HEK293 (cell line): ENCODE measurements at regions not wholly inside any gene's neighbourhood (a gene's known extent, or its start where the extent isn't known, plus 50 kb on each side); places are given as distances from the start of the nearest gene placed in this dataset.

Experiments used
- CTCF ChIA-PET: fragments of 350-600 bp; formaldehyde crosslinking; extraction: SDS; loops from one replicate; lab custom pipeline; 2021; ENCODE audit warnings: antibody characterized with exemption; lab: Yijun Ruan, JAX
- POLR2A ChIA-PET: fragments of 300-600 bp; formaldehyde crosslinking; extraction: SDS; loops from one replicate; lab custom pipeline; 2020; ENCODE audit warnings: antibody characterized with exemption, inconsistent platforms; lab: Yijun Ruan, JAX
- H3K27ac ChIP-seq: fragments of 200-500 bp; sonication (Bioruptor generic); 2 replicates; pipeline ENCODE4 v1.5.1; 2014; ENCODE audit warnings: low read depth, low read length, control low read depth, inconsistent platforms; ENCODE audit errors: extremely low read depth
- H3K36me3 ChIP-seq, 2 experiments: fragments of 200-500 bp in 1 of 2; sonication (Bioruptor generic) in 1 of 2; 1 replicate in 1 of 2; 2 replicates in 1 of 2; pipeline ENCODE4 v1.5.1; 2014 to 2017; ENCODE audit warnings: inconsistent platforms in 2 of 2, low read length in 2 of 2; ENCODE audit not compliant: control insufficient read depth in 2 of 2, insufficient read depth in 1 of 2
- H3K4me1 ChIP-seq: fragments of 200-500 bp; sonication (Bioruptor generic); 2 replicates; pipeline ENCODE4 v1.5.1; 2014; ENCODE audit warnings: mild to moderate bottlenecking, low read length, inconsistent platforms; ENCODE audit not compliant: control insufficient read depth, insufficient read depth
- H3K4me3 ChIP-seq: 2 replicates; pipeline ENCODE4 v1.5.1; 2011; ENCODE audit warnings: low read depth, mild to moderate bottlenecking, control low read depth, low read length, moderate library complexity
- H3K9me3 ChIP-seq: fragments of 200-500 bp; sonication (Bioruptor generic); 2 replicates; pipeline ENCODE4 v1.5.1; 2014; ENCODE audit warnings: low read depth, low read length, inconsistent platforms; ENCODE audit not compliant: control insufficient read depth, insufficient read depth
- HOXD13 ChIP-seq: sonication (generic); formaldehyde crosslinking; IDR thresholded peaks from 2 replicates; pipeline ENCODE4 v1.8.0; 2022; ENCODE audit warnings: missing genetic modification reagents, borderline replicate concordance
- KLF1 ChIP-seq: fragments of 450-650 bp; formaldehyde crosslinking; IDR thresholded peaks from 2 replicates; pipeline ENCODE4 v1.5.1; 2016; ENCODE audit warnings: missing biosample characterization, missing genetic modification characterization
- PRDM2 ChIP-seq: fragments of 450-650 bp; formaldehyde crosslinking; IDR thresholded peaks from 2 replicates; pipeline ENCODE4 v1.5.1; 2016; ENCODE audit warnings: missing biosample characterization, missing genetic modification characterization, borderline replicate concordance
- SALL2 ChIP-seq: fragments of 450-650 bp; formaldehyde crosslinking; IDR thresholded peaks from 2 replicates; pipeline ENCODE4 v1.5.0; 2017; ENCODE audit warnings: missing biosample characterization, mild to moderate bottlenecking, missing genetic modification characterization, borderline replicate concordance
- ZBTB21 ChIP-seq: fragments of 450-650 bp; formaldehyde crosslinking; IDR thresholded peaks from 2 replicates; pipeline ENCODE4 v1.5.1; 2017; ENCODE audit warnings: missing biosample characterization, missing genetic modification characterization
- ZNF10 ChIP-seq: fragments of 450-650 bp; formaldehyde crosslinking; IDR thresholded peaks from 2 replicates; pipeline ENCODE4 v1.5.1; 2017; ENCODE audit warnings: missing biosample characterization, missing genetic modification characterization
- ZNF138 ChIP-seq: fragments of 450-650 bp; formaldehyde crosslinking; IDR thresholded peaks from 2 replicates; pipeline ENCODE4 v1.5.1; 2016; ENCODE audit warnings: missing biosample characterization, missing genetic modification characterization, borderline replicate concordance
- ZNF2 ChIP-seq: fragments of 450-650 bp; formaldehyde crosslinking; IDR thresholded peaks from 2 replicates; pipeline ENCODE4 v1.5.1; 2016; ENCODE audit warnings: missing biosample characterization, missing genetic modification characterization
- ZNF248 ChIP-seq: fragments of 450-650 bp; formaldehyde crosslinking; IDR thresholded peaks from 2 replicates; pipeline ENCODE4 v1.5.1; 2017; ENCODE audit warnings: missing biosample characterization, missing genetic modification characterization
- ZNF335 ChIP-seq: fragments of 450-650 bp; formaldehyde crosslinking; conservative IDR thresholded peaks from 2 replicates; pipeline ENCODE4 v1.5.1; 2016; ENCODE audit warnings: missing biosample characterization, missing genetic modification characterization
- ZNF549 ChIP-seq: fragments of 450-650 bp; IDR thresholded peaks from 2 replicates; pipeline ENCODE4 v1.5.1; 2018; ENCODE audit warnings: missing biosample characterization, missing genetic modification characterization, mild to moderate bottlenecking, inconsistent platforms, moderate library complexity
- ZNF555 ChIP-seq: fragments of 450-650 bp; formaldehyde crosslinking; conservative IDR thresholded peaks from 2 replicates; pipeline ENCODE4 v1.5.1; 2017; ENCODE audit warnings: missing biosample characterization, mild to moderate bottlenecking, missing genetic modification characterization, inconsistent platforms
- ZNF837 ChIP-seq: fragments of 450-650 bp; formaldehyde crosslinking; IDR thresholded peaks from 2 replicates; pipeline ENCODE4 v1.5.1; 2016; ENCODE audit warnings: missing biosample characterization, missing genetic modification characterization
- ZSCAN4 ChIP-seq: fragments of 450-650 bp; formaldehyde crosslinking; IDR thresholded peaks from 2 replicates; pipeline ENCODE4 v1.5.1; 2017; ENCODE audit warnings: missing biosample characterization, missing genetic modification characterization

GRCh38 chr18:26654616-26655524 lies 106.5 kb upstream of the KCTD1 start:
- CTCF ChIA-PET: interaction anchor here (1.0 to 2.1 kb wide), 3 partner anchors 33 to 271 kb away, joined by 3 to 4 read pairs (median 4); no protein-coding TSS in a partner anchor
- Histone ChIP-seq H3K9me3 (no peaks in the 10 kb centered on the region), H3K27ac (no peak overlapping the region), H3K4me1 (peaks cover 17% of the 10 kb centered on the region), H3K36me3 (no peaks in the 10 kb centered on the region), H3K4me3 (no peak overlapping the region)
- POLR2A ChIA-PET: interaction anchor here (0.5 to 1.6 kb wide), 3 partner anchors 38 to 106 kb away, joined by 3 to 5 read pairs (median 3); partner anchors contain the start of gene KCTD1
- TF ChIP-seq ZNF837 (no peak), ZSCAN4 (tag by site-specific recombination) (peak; percentile 76; the same call in 1 of the 2 replicates), ZNF335 (tag by site-specific recombination) (peak; percentile 69), ZNF10 (no peak)

- no peaks in the 10 kb centered on the region for H3K36me3 ChIP-seq
- no peaks in the 10 kb centered on the region for H3K9me3 ChIP-seq
- H3K27ac ChIP-seq: no peak overlapping the region
- H3K4me1 ChIP-seq: peaks cover 17% of the 10 kb centered on the region
- H3K4me3 ChIP-seq: no peak overlapping the region
- POLR2A ChIA-PET: interaction anchor here (1.4 to 1.6 kb wide), 2 partner anchors 37 to 106 kb away, joined by 3 to 5 read pairs; partner anchors contain the start of gene KCTD1
- no peak for TF ChIP-seq PRDM2
- TF ChIP-seq ZNF555: no peak
- no peak for TF ChIP-seq ZBTB21 (tag by site-specific recombination)
- TF ChIP-seq SALL2 (tag by site-specific recombination): no peak
- no peak for TF ChIP-seq ZNF549
- TF ChIP-seq HOXD13 (CRISPR knock-in tag): no peak
- TF ChIP-seq ZNF2: no peak
- TF ChIP-seq KLF1 (tag by site-specific recombination): no peak
- no peak for TF ChIP-seq ZNF248
- TF ChIP-seq ZNF138 (tag by site-specific recombination): no peak
- CTCF ChIA-PET: interaction anchor here (0.7 to 2.1 kb wide), 6 partner anchors 16 to 270 kb away, joined by 3 to 5 read pairs (median 4); no protein-coding TSS in a partner anchor
Observed at GRCh38 chr18:26653943-26654615, 105.7 kb upstream of the KCTD1 start.
